H1 (cell line): ENCODE measurements at regions not wholly inside any gene's neighbourhood (a gene's known extent, or its start where the extent isn't known, plus 50 kb on each side); places are given as distances from the start of the nearest gene placed in this dataset.

Experiments used
- EZH2 ChIP-seq: fragments of 200-600 bp; sonication (generic); IDR thresholded peaks from 2 replicates; pipeline ENCODE4 v1.7.1; 2012; ENCODE audit warnings: low read depth, mild to moderate bottlenecking, moderate library complexity, low read length, inconsistent platforms; ENCODE audit not compliant: severe bottlenecking
- SAP30 ChIP-seq: fragments of 300-600 bp; sonication (generic); IDR thresholded peaks from 2 replicates; pipeline ENCODE4 v1.7.1; 2012; ENCODE audit warnings: low read length, moderate library complexity, mild to moderate bottlenecking, inconsistent platforms; ENCODE audit not compliant: insufficient read depth, insufficient replicate concordance
- SIX5 ChIP-seq: IDR thresholded peaks from 2 replicates; pipeline ENCODE4 v1.6.1; 2011; ENCODE audit warnings: mild to moderate bottlenecking, low read depth, low read length
- SP4 ChIP-seq: IDR thresholded peaks from 2 replicates; pipeline ENCODE4 v1.6.1; 2012; ENCODE audit warnings: low read length, inconsistent platforms
- TCF12 ChIP-seq: IDR thresholded peaks from 2 replicates; pipeline ENCODE4 v1.6.1; 2011; ENCODE audit warnings: low read depth, mild to moderate bottlenecking, low read length
- ZNF274 ChIP-seq: IDR thresholded peaks from 2 replicates; pipeline ENCODE4 v1.7.0; 2012; ENCODE audit warnings: low read length, borderline replicate concordance; ENCODE audit errors: extremely low read depth
- TF ChIP-seq, protein P1 (sequence below), 3 experiments: IDR thresholded peaks; 1 replicate in 2 of 3; 2 replicates in 1 of 3; pipeline versions ENCODE4 v1.5.1 to v1.6.1; 2011; ENCODE audit warnings: low read length in 3 of 3, mild to moderate bottlenecking in 3 of 3, inconsistent platforms in 2 of 3, low read depth in 1 of 3, moderate library complexity in 1 of 3; ENCODE audit not compliant: insufficient read depth in 1 of 3; ENCODE audit errors: control extremely low read depth in 1 of 3
- TF ChIP-seq, protein P2 (sequence below): IDR thresholded peaks from 2 replicates; pipeline ENCODE4 v1.6.1; 2012; ENCODE audit warnings: low read length, inconsistent platforms

DNA sequence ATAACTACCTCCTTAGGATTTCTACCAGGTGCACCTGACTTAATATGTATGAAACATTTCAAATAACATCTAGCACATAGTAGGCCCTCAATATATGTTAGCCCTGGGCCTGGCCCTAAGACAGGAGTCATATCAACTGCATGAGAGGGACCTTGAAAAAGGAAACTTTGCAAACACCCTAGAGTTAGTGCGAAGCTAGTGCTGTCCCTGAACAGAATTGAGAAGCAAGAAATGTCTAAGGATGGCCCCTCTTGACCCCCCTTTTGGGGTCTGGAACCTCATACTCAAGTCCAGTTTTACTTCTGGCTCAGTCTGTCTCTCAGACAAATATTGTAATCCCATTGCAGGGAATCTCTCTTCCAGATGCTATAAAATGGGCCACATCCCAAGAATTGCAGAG, 80.5 kb downstream of the CBLN1 start (continued):
- TF ChIP-seq, protein P1, sequence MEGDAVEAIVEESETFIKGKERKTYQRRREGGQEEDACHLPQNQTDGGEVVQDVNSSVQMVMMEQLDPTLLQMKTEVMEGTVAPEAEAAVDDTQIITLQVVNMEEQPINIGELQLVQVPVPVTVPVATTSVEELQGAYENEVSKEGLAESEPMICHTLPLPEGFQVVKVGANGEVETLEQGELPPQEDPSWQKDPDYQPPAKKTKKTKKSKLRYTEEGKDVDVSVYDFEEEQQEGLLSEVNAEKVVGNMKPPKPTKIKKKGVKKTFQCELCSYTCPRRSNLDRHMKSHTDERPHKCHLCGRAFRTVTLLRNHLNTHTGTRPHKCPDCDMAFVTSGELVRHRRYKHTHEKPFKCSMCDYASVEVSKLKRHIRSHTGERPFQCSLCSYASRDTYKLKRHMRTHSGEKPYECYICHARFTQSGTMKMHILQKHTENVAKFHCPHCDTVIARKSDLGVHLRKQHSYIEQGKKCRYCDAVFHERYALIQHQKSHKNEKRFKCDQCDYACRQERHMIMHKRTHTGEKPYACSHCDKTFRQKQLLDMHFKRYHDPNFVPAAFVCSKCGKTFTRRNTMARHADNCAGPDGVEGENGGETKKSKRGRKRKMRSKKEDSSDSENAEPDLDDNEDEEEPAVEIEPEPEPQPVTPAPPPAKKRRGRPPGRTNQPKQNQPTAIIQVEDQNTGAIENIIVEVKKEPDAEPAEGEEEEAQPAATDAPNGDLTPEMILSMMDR (IDR thresholded peaks at IDR 0.05; ENCODE audit: control extremely low read depth in 1 of 3, insufficient read depth in 1 of 3, low read depth in 1 of 3, low read length in 3 of 3): no peak
- TF ChIP-seq TCF12 (no peak), SAP30 (no peak), SIX5 (no peak), EZH2 (no peak), ZNF274 (no peak), SP4 (no peak)
- TF ChIP-seq, protein P2, sequence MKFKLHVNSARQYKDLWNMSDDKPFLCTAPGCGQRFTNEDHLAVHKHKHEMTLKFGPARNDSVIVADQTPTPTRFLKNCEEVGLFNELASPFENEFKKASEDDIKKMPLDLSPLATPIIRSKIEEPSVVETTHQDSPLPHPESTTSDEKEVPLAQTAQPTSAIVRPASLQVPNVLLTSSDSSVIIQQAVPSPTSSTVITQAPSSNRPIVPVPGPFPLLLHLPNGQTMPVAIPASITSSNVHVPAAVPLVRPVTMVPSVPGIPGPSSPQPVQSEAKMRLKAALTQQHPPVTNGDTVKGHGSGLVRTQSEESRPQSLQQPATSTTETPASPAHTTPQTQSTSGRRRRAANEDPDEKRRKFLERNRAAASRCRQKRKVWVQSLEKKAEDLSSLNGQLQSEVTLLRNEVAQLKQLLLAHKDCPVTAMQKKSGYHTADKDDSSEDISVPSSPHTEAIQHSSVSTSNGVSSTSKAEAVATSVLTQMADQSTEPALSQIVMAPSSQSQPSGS: no peak
